ENCODE measurements at regions not wholly inside any gene's neighbourhood (a gene's known extent, or its start where the extent isn't known, plus 50 kb on each side); places are given as distances from the start of the nearest gene placed in this dataset.

- Histone ChIP-seq H3K9me3 (no peaks in the 10 kb centered on the region), H3K27ac (no peak overlapping the region), H3K4me3 (no peak overlapping the region), H3K27me3 (no peaks in the 10 kb centered on the region), H3K4me1 (peaks cover 0 to 14% (median 7%) of the 10 kb centered on the region in 4 donors), H3K36me3 (no peaks in the 10 kb centered on the region)
- TF ChIP-seq CTCF (IDR thresholded peaks at IDR 0.05) (no peak), POLR2A (IDR thresholded peaks at IDR 0.05) (no peak), EP300 (IDR thresholded peaks at IDR 0.05) (no peak), POLR2AphosphoS5 (IDR thresholded peaks at IDR 0.05) (no peak)
- no peak for DNase-seq
- 88 to 95% methylated on average over 16 of the region's 16 CpGs for WGBS, 2 donors
- no peak for ATAC-seq (ENCODE audit: low FRiP score in 2 of 2)
These were observed 270.6 kb upstream of the TNRC6C start for GRCh38 chr17:77687921-77688320.

- TF ChIP-seq POLR2AphosphoS5 (IDR thresholded peaks at IDR 0.05) (no peak), EP300 (IDR thresholded peaks at IDR 0.05) (no peak), POLR2A (IDR thresholded peaks at IDR 0.05) (no peak)
- 32 to 57% methylated on average over 3 to 4 of the region's 4 CpGs for WGBS, 2 donors
- H3K27me3 ChIP-seq: no peaks in the 10 kb centered on the region
- no peaks in the 10 kb centered on the region for H3K9me3 ChIP-seq
- H3K4me1 ChIP-seq: peaks cover 0 to 14% (median 7%) of the 10 kb centered on the region in 4 donors
- ATAC-seq (ENCODE audit: low FRiP score in 2 of 2) (no peak), DNase-seq (no peak)
- H3K27ac ChIP-seq: no peak overlapping the region
- H3K36me3 ChIP-seq: no peaks in the 10 kb centered on the region
- no peak overlapping the region for H3K4me3 ChIP-seq
These were observed 270.1 kb upstream of the TNRC6C start for GRCh38 chr17:77688369-77688768.

GRCh38 chr17:77690271-77691161 lies 268.0 kb upstream of the TNRC6C start:
- Histone ChIP-seq H3K9me3 (no peaks in the 10 kb centered on the region), H3K36me3 (no peaks in the 10 kb centered on the region), H3K27me3 (no peaks in the 10 kb centered on the region), H3K4me1 (peaks cover 0 to 14% (median 7%) of the 10 kb centered on the region in 4 donors), H3K4me3 (peak overlapping the region in 1 of 4 donors; percentile 0), H3K27ac (no peak overlapping the region)
- WGBS, 2 donors: 37% methylated on average over 19 to 23 of the region's 24 CpGs
- DNase-seq (no peak), ATAC-seq (ENCODE audit: low FRiP score in 2 of 2) (no peak)
- TF ChIP-seq CTCF (IDR thresholded peaks at IDR 0.05) (no peak), EP300 (IDR thresholded peaks at IDR 0.05) (no peak), POLR2AphosphoS5 (IDR thresholded peaks at IDR 0.05) (no peak), POLR2A (IDR thresholded peaks at IDR 0.05) (no peak)

GRCh38 chr17:77691216-77692085 lies 267.1 kb upstream of the TNRC6C start:
- Histone ChIP-seq H3K27ac (no peak overlapping the region), H3K36me3 (no peaks in the 10 kb centered on the region), H3K9me3 (no peaks in the 10 kb centered on the region), H3K4me3 (no peak overlapping the region), H3K4me1 (peaks cover 0 to 14% (median 7%) of the 10 kb centered on the region in 4 donors), H3K27me3 (peaks cover 0 to 8% (median 2%) of the 10 kb centered on the region in 4 donors)
- TF ChIP-seq POLR2A (IDR thresholded peaks at IDR 0.05) (no peak), EP300 (IDR thresholded peaks at IDR 0.05) (no peak), POLR2AphosphoS5 (IDR thresholded peaks at IDR 0.05) (no peak), CTCF (IDR thresholded peaks at IDR 0.05) (no peak)
- DNase-seq (no peak), ATAC-seq (ENCODE audit: low FRiP score in 2 of 2) (no peak)
- 87 to 88% methylated on average over 20 to 21 of the region's 21 CpGs for WGBS, 2 donors

- DNase-seq: no peak
- ATAC-seq (ENCODE audit: low FRiP score in 2 of 2): no peak
- Histone ChIP-seq H3K4me3 (no peak overlapping the region), H3K27me3 (peaks cover 0 to 8% (median 3%) of the 10 kb centered on the region in 4 donors), H3K36me3 (no peaks in the 10 kb centered on the region), H3K9me3 (no peaks in the 10 kb centered on the region), H3K4me1 (peaks cover 0 to 14% (median 7%) of the 10 kb centered on the region in 4 donors), H3K27ac (no peak overlapping the region)
- no peak for TF ChIP-seq POLR2AphosphoS5 (IDR thresholded peaks at IDR 0.05)
- TF ChIP-seq EP300 (IDR thresholded peaks at IDR 0.05): no peak
- WGBS, 2 donors: 83 to 89% methylated on average over 12 of the region's 12 CpGs
These were observed 265.8 kb upstream of the TNRC6C start for GRCh38 chr17:77692571-77693161.

Measured in upper lobe of left lung (tissue), 6 donors.